ENCODE measurements at regions not wholly inside any gene's neighbourhood (a gene's known extent, or its start where the extent isn't known, plus 50 kb on each side); places are given as distances from the start of the nearest gene placed in this dataset.

GRCh38 chr3:151635905-151636304 is 97.8 kb upstream of the AADACL2 start:
- TF ChIP-seq CTCF (IDR thresholded peaks at IDR 0.05) (no peak), POLR2AphosphoS5 (IDR thresholded peaks at IDR 0.05) (no peak)

Data from prostate gland (tissue), 2 donors.